Ovary (tissue), 3 donors: ENCODE measurements at regions not wholly inside any gene's neighbourhood (a gene's known extent, or its start where the extent isn't known, plus 50 kb on each side); places are given as distances from the start of the nearest gene placed in this dataset.

Experiments
- CTCF ChIP-seq, 3 donors: fragments of 450-650 bp in 2 of 3; fragments of 200-600 bp in 1 of 3; IDR thresholded peaks; one replicate each; pipeline versions ENCODE4 v1.5.1 to v1.8.0; 2016 to 2022; ENCODE audit warnings: antibody characterized with exemption in 3 of 3, mild to moderate bottlenecking in 1 of 3
- EP300 ChIP-seq: sonication (generic); formaldehyde crosslinking; IDR thresholded peaks from one replicate; pipeline ENCODE4 v1.6.1; 2017; ENCODE audit warnings: antibody characterized with exemption
- POLR2A ChIP-seq: fragments of 450-650 bp; IDR thresholded peaks from one replicate; pipeline ENCODE4 v1.6.1; 2017; ENCODE audit warnings: antibody characterized with exemption, mild to moderate bottlenecking, moderate library complexity
- donor health status: DM: no; HTN: no; CAD: no.

GRCh38 chr2:42979870-42980763 lies 187.7 kb upstream of the HAAO start:
- TF ChIP-seq EP300, result no peak
- TF ChIP-seq CTCF (IDR thresholded peaks at IDR 0.05), result no peak
- TF ChIP-seq POLR2A, result no peak
